Heart right ventricle (tissue), 16 donors: ENCODE measurements at regions not wholly inside any gene's neighbourhood (a gene's known extent, or its start where the extent isn't known, plus 50 kb on each side); places are given as distances from the start of the nearest gene placed in this dataset.

Experiments used
- ATAC-seq, 8 donors: fragments of 200-7000 bp; cut with Tn5 transposase; one replicate each; pipeline ENCODE4 v1.9.1; 2020; ENCODE audit warnings: mild to moderate bottlenecking in 8 of 8, moderate library complexity in 8 of 8, moderate number of reproducible peaks in 1 of 8
- DNase-seq, 2 donors: peaks; one replicate each; pipeline ENCODE4 v3.0.0-alpha.2; 2020
- H3K27ac ChIP-seq, 10 donors: fragments of 200-600 bp; sonication (generic) in 2 of 10; one replicate each; pipeline versions ENCODE4 v1.5.0 to v1.8.0; 2020 to 2022; ENCODE audit warnings: mild to moderate bottlenecking in 3 of 10
- H3K27me3 ChIP-seq, 7 donors: fragments of 200-600 bp; one replicate each; pipeline ENCODE4 v1.8.0; 2021 to 2022; ENCODE audit warnings: mild to moderate bottlenecking in 2 of 7
- H3K36me3 ChIP-seq, 9 donors: fragments of 200-600 bp; sonication (generic) in 1 of 9; one replicate each; pipeline versions ENCODE4 v1.5.0 to v1.8.0; 2020 to 2022; ENCODE audit warnings: mild to moderate bottlenecking in 2 of 9
- H3K4me1 ChIP-seq, 9 donors: fragments of 200-600 bp; sonication (generic) in 1 of 9; one replicate each; pipeline versions ENCODE4 v1.5.0 to v1.8.0; 2020 to 2022; ENCODE audit warnings: mild to moderate bottlenecking in 4 of 9
- H3K4me3 ChIP-seq, 10 donors: fragments of 200-600 bp; sonication (generic) in 2 of 10; one replicate each; pipeline versions ENCODE4 v1.5.0 to v1.8.0; 2020 to 2022; ENCODE audit warnings: mild to moderate bottlenecking in 7 of 10, moderate library complexity in 2 of 10
- H3K9me3 ChIP-seq, 11 donors: fragments of 200-600 bp in 10 of 11; sonication (generic) in 2 of 11; one replicate each; pipeline versions ENCODE4 v1.5.0 to v1.8.0; 2013 to 2022; ENCODE audit warnings: mild to moderate bottlenecking in 2 of 11, control low read depth in 1 of 11, moderate library complexity in 1 of 11
- CTCF ChIP-seq, 9 donors: fragments of 200-600 bp; sonication (generic) in 2 of 9; IDR thresholded peaks; one replicate each; pipeline versions ENCODE4 v1.5.0 to v1.8.0; 2021 to 2022; ENCODE audit warnings: antibody characterized with exemption in 9 of 9, mild to moderate bottlenecking in 5 of 9, moderate library complexity in 1 of 9
- WGBS, 2 donors: extraction: QIAGEN DNeasy Blood & Tissue Kit; methylation state at CpG; one replicate each; pipeline ENCODE4 v1.1.7; 2013; ENCODE audit warnings: inconsistent platforms in 1 of 2; 5-methylcytosine and 5-hydroxymethylcytosine counted together
- intact Hi-C, 10 donors: fragments of 100-400 bp; cut with DNase I; formaldehyde crosslinking; loops; one replicate each; pipeline versions ENCODE4 v1.11.1 to v1.14.2; 2022
- donor health status: Arrhythmogenic right ventricular cardiomyopathy.
- donor health status: ischemic (EF 13 %, LVEDD 7.1; RV severe dilation, severe dysfunction).
- donor health status: healthy with polysubstance abuse.
- donor health status: DM: no; HTN: yes; CAD: no.
- donor health status: DM: no; HTN: no; CAD: no.
- donor health status: ischemic (EF 25% LVEDD 6.9; RV normal size, moderate dysfunction).
- donor health status: ischemic (EF 25% LVEDD 5.7; RV mildly dilated, moderate dysfunction).
- donor health status: healthy.
- donor health status: DM: yes; HTN: yes; CAD: no.
- donor health status: Ischemic cardiomyopathy.
- donor health status: ischemic (EF 35%, LVEDD 5.7; RV mildly dilated, moderate dysfunction).
- donor health status: nonischemic (EF 11% LVEDD 7.7; RV severe dilation, severe dysfunction).
- donor health status: DM: yes; HTN: yes; CAD: no.
- donor health status: PGD.
- donor health status: ischemic (EF 29% LVEDD 5.4; RV normal size, mild dysfunction).
- donor health status: nonischemic (EF 23%, LVEDD 6.1; RV moderate dilation, normal function).

GRCh38 chrX:14291666-14292500 lies 237.5 kb upstream of the GLRA2 start:
- intact Hi-C loops: loop anchor here in 1 of 10 donors (10.0 kb wide), 1 partner anchor 423 kb away; no protein-coding TSS in a partner anchor
- WGBS, 2 donors: 61 to 66% methylated on average over 10 of the region's 10 CpGs
- Histone ChIP-seq H3K27me3 (no peaks in the 10 kb centered on the region), H3K36me3 (no peaks in the 10 kb centered on the region), H3K9me3 (peaks cover 0 to 7% (median 0%) of the 10 kb centered on the region in 11 donors), H3K27ac (no peak overlapping the region), H3K4me3 (no peak overlapping the region), H3K4me1 (no peaks in the 10 kb centered on the region)
- ATAC-seq (no peak), DNase-seq (no peak)
- TF ChIP-seq CTCF (IDR thresholded peaks at IDR 0.05): no peak

GRCh38 chrX:14290335-14290734 lies 239.0 kb upstream of the GLRA2 start:
- WGBS, 2 donors: 80 to 88% methylated on average over 2 of the region's 2 CpGs
- Histone ChIP-seq H3K4me3 (no peak overlapping the region), H3K27ac (no peak overlapping the region), H3K9me3 (peaks cover 0 to 7% (median 0%) of the 10 kb centered on the region in 11 donors), H3K4me1 (no peaks in the 10 kb centered on the region), H3K36me3 (no peaks in the 10 kb centered on the region), H3K27me3 (no peaks in the 10 kb centered on the region)
- TF ChIP-seq CTCF (IDR thresholded peaks at IDR 0.05): no peak
- DNase-seq (no peak), ATAC-seq (no peak)
- intact Hi-C loops: loop anchor here in 1 of 10 donors (10.0 kb wide), 1 partner anchor 424 kb away; no protein-coding TSS in a partner anchor

DNA sequence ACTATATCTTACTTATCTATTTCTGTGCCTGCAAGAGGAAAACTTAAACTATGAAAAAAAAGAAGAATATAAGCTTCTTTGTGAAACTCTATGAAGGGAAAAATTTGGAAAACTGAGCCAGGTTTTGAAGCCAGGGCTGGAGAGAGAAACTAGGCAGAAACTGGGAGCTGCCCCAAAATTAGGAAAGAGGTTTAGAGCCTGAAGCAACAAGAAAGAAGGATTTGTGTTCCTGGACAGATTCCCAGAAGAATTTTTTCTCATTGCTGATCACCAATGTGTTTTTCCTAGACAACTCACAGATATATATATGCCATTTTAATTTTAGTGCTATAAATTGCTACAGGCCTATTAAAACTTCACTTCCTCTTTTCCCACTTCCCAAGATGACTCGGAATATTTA lies 245.0 kb upstream of the GEMIN8 start:
- Histone ChIP-seq H3K36me3 (no peaks in the 10 kb centered on the region), H3K27me3 (no peaks in the 10 kb centered on the region), H3K4me1 (no peaks in the 10 kb centered on the region), H3K9me3 (peaks cover 0 to 15% (median 0%) of the 10 kb centered on the region in 11 donors), H3K4me3 (no peak overlapping the region), H3K27ac (no peak overlapping the region)
- DNase-seq (no peak), ATAC-seq (no peak)
- no peak for TF ChIP-seq CTCF (IDR thresholded peaks at IDR 0.05)
- intact Hi-C loops: no loop called here
- 35 to 46% methylated on average over 1 of the region's 1 CpG for WGBS, 2 donors

- TF ChIP-seq CTCF (IDR thresholded peaks at IDR 0.05): no peak
- intact Hi-C loops: no loop called here
Observed at GRCh38 chrX:14267216-14267615, 237.5 kb upstream of the GEMIN8 start.

More at GRCh38 chrX:14267216-14267615, 237.5 kb upstream of the GEMIN8 start:
- Histone ChIP-seq H3K27me3 (no peaks in the 10 kb centered on the region), H3K36me3 (no peaks in the 10 kb centered on the region), H3K4me3 (no peak overlapping the region), H3K27ac (no peak overlapping the region), H3K4me1 (no peaks in the 10 kb centered on the region), H3K9me3 (no peaks in the 10 kb centered on the region)
- ATAC-seq (no peak), DNase-seq (no peak)
